WERI-Rb-1 (cell line): ENCODE measurements at regions not wholly inside any gene's neighbourhood (a gene's known extent, or its start where the extent isn't known, plus 50 kb on each side); places are given as distances from the start of the nearest gene placed in this dataset.

ENCODE experiments used
- DNase-seq: peaks from one replicate; pipeline ENCODE4 v3.0.0-alpha.2; 2020
- H3K27ac ChIP-seq: fragments of 250-450 bp; sonication (Bioruptor Pico); 2 replicates; pipeline ENCODE4 v1.5.1; 2020; ENCODE audit warnings: mild to moderate bottlenecking, moderate library complexity
- H3K27me3 ChIP-seq: fragments of 250-450 bp; sonication (Bioruptor Pico); 2 replicates; pipeline ENCODE4 v1.5.1; 2021; ENCODE audit warnings: mild to moderate bottlenecking, low read depth, moderate library complexity; ENCODE audit not compliant: insufficient read depth, severe bottlenecking
- H3K36me3 ChIP-seq: fragments of 250-450 bp; sonication (Bioruptor Pico); 2 replicates; pipeline ENCODE4 v1.5.1; 2020; ENCODE audit warnings: mild to moderate bottlenecking, moderate library complexity
- H3K4me3 ChIP-seq: 2 replicates; pipeline ENCODE4 v1.5.1; 2011; ENCODE audit warnings: low read depth, mild to moderate bottlenecking, control low read depth, low read length
- H3K9me3 ChIP-seq: fragments of 250-450 bp; sonication (Bioruptor Pico); 2 replicates; pipeline ENCODE4 v1.5.1; 2021; ENCODE audit warnings: mild to moderate bottlenecking, moderate library complexity; ENCODE audit not compliant: severe bottlenecking
- CTCF ChIP-seq: IDR thresholded peaks from 2 replicates; pipeline ENCODE4 v1.5.1; 2011; ENCODE audit warnings: low read depth, mild to moderate bottlenecking, control low read depth, inconsistent platforms, low read length

- no peak for DNase-seq
- H3K27me3 ChIP-seq, result no peaks in the 10 kb centered on the region
- H3K36me3 ChIP-seq, result no peaks in the 10 kb centered on the region
- no peak overlapping the region for H3K4me3 ChIP-seq
- H3K9me3 ChIP-seq, result no peaks in the 10 kb centered on the region
- no peak for TF ChIP-seq CTCF
- no peak overlapping the region for H3K27ac ChIP-seq
These were observed 463.2 kb upstream of the CDH7 start for GRCh38 chr18:65287652-65288051.

GRCh38 chr18:65282096-65282495, 468.7 kb upstream of the CDH7 start:
- H3K27ac ChIP-seq, result no peak overlapping the region
- H3K9me3 ChIP-seq, result no peaks in the 10 kb centered on the region
- DNase-seq, result no peak
- H3K4me3 ChIP-seq, result no peak overlapping the region
- no peaks in the 10 kb centered on the region for H3K36me3 ChIP-seq
- TF ChIP-seq CTCF, result no peak
- no peaks in the 10 kb centered on the region for H3K27me3 ChIP-seq

DNA sequence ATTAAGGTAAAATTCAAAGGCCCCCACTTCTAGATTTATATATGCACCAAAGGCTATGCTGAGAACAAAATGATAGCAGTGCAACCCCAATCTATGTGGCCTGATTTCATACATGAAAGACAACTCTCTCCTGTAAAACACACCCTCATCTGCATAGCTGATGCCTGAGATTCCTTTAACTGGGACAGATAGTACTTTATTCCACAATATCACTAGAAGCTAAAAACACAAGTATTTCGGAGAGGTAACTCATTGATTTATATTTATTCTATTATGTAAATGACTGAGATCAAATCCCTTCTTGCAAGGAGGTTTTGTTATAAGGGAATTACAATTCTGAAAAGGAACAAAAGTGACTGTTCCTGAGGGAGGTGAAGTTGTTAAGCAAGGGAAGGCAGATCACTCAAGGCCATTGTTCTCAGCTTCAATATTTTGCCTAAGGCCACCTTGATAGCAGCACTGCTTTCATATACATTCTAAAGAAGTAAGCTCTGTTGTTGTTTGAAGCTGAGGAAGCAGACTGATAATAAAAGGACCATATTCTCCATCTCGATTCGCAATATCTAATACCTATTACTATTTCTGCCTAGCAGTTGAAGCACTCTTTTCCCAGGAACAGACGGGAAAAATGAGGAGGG, 471.0 kb upstream of the CDH7 start:
- Histone ChIP-seq H3K27ac (no peak overlapping the region), H3K4me3 (no peak overlapping the region), H3K27me3 (no peaks in the 10 kb centered on the region), H3K36me3 (no peaks in the 10 kb centered on the region), H3K9me3 (no peaks in the 10 kb centered on the region)
- no peak for DNase-seq
- TF ChIP-seq CTCF, result no peak

DNA sequence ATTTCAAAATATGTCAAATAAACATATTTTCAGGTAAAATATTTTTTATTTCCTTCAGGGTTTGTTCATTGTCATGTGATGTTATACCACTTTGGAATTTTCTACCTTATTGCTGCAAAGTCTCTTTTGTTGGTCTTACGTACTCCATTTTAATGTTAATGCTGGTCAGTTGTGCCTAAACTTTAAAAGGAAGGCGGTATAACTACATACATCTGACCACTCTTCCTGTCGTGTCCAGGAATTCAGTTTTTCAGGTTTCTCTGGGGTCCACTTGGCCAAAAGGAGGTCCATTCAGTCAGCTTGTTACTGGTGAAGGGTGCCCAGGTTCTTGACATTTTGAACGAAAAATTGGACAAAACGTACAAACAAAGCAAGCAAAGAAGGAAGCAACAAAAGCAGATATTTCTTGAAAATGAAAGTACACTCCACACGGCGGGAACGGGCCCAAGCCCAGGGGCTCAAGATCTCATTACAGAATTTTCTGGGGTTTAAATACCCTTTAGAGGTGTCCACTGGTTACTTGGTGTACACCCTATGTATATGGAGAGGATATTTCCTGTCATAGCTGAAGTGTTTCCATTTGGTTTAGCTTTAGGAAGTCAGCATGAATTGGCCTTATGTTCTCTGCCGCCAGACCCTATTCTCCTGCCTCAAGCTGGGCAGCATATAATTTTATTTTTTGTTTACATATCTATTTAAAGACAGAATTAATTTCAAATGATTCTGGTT, 471.7 kb upstream of the CDH7 start:
- no peaks in the 10 kb centered on the region for H3K27me3 ChIP-seq
- no peak overlapping the region for H3K4me3 ChIP-seq
- no peaks in the 10 kb centered on the region for H3K36me3 ChIP-seq
- no peaks in the 10 kb centered on the region for H3K9me3 ChIP-seq
- H3K27ac ChIP-seq, result no peak overlapping the region
- no peak for TF ChIP-seq CTCF
- DNase-seq, result no peak

- peak; percentile 5 for DNase-seq
- H3K27ac ChIP-seq, result no peak overlapping the region
- H3K9me3 ChIP-seq, result no peaks in the 10 kb centered on the region
- no peaks in the 10 kb centered on the region for H3K27me3 ChIP-seq
- no peak for TF ChIP-seq CTCF
- H3K36me3 ChIP-seq, result no peaks in the 10 kb centered on the region
- H3K4me3 ChIP-seq, result no peak overlapping the region
These were observed 481.4 kb upstream of the CDH7 start for GRCh38 chr18:65269375-65269774.
